Activated naive CD4-positive, alpha-beta T cell treated with anti-CD3 and anti-CD28 coated beads, Interleukin-2, amount 50 U/mL, for 72 hours (primary cell): ENCODE measurements at regions not wholly inside any gene's neighbourhood (a gene's known extent, or its start where the extent isn't known, plus 50 kb on each side); places are given as distances from the start of the nearest gene placed in this dataset.

ENCODE experiments used
- ATAC-seq, 2 donors: fragments of 150-1000 bp; cut with Tn5 transposase; 2 replicates each; pipeline ENCODE4 v1.10.0; 2021; ENCODE audit warnings: mild to moderate bottlenecking in 2 of 2, moderate library complexity in 2 of 2
- DNase-seq, 2 donors: peaks; one replicate each; pipeline ENCODE4 v3.0.0; 2021 to 2022; ENCODE audit warnings: low spot score in 2 of 2
- H3K27ac Mint-ChIP-seq, 2 donors: one replicate each; pipeline ENCODE4 v1.8.0; 2022; ENCODE audit warnings: mild to moderate bottlenecking in 2 of 2, mixed read lengths in 2 of 2
- H3K36me3 Mint-ChIP-seq, 2 donors: one replicate each; pipeline ENCODE4 v1.8.0; 2022; ENCODE audit warnings: mixed read lengths in 2 of 2
- H3K9me3 Mint-ChIP-seq, 2 donors: one replicate each; pipeline ENCODE4 v1.8.0; 2022; ENCODE audit warnings: mixed read lengths in 2 of 2

DNA sequence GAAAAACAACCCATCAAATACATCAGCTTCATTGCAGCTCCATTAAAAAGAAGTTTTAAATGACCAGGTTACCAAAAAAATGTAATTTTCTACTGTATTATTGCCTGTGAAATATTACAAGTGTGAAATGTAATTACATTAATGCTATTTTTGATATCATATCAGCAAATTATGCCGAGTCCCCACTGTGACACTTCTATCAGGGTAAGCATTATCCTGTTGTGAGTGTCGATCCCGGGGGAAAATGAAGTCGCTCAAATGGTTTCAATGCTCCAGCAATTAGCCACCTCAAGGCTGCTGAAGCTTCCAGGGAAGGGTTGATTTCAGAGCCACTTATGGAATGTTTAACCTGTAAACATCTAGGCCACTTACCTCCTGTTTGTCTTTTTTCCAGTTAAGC lies 70.4 kb downstream of the RCN1 start:
- H3K36me3 Mint-ChIP-seq, result no peaks in the 10 kb centered on the region
- peaks cover 0 to 3% of the 10 kb centered on the region in 2 donors for H3K9me3 Mint-ChIP-seq
- DNase-seq, result no peak
- no peak for ATAC-seq
- H3K27ac Mint-ChIP-seq, result no peak overlapping the region

DNA sequence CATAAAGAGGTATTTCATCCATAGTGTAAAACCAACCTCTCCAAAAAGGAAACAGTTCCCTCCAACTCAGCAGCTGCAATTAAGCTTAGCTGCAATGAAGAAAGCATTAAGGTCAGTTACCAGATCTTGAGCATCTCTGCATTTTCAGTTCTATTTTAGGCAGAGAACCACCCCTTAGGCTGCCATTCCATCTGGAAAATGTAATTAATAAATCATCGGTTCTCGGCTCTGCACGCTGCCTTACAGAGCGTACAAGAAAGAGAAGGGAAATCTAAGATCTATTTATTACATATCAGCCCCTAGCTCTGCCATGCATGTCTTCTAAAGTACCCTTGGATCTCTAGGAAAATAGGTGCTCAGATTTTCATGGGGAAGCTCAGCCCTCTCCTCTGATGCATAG lies 71.5 kb downstream of the RCN1 start:
- no peaks in the 10 kb centered on the region for H3K36me3 Mint-ChIP-seq
- DNase-seq (no peak), ATAC-seq (no peak)
- no peaks in the 10 kb centered on the region for H3K9me3 Mint-ChIP-seq
- H3K27ac Mint-ChIP-seq, result no peak overlapping the region

DNA sequence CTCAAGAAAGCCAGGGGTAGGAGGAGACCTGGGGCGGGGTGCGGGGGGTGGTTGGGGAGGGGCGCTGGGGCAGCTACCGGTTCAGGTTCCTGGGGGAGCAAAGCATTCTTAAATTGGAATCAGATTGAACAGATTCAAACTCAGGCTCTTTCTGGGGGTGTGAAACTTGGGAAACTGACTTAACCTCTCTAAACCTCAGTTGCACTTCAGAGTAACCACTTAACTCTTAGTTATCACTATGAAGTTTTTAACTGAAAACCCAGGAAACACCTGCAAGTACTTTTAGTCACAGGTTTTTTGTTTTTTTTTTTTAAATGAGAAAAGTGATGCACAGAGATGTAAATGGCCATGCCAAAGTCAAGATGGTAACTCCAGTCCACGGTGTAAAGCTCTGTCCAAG lies 72.0 kb downstream of the RCN1 start:
- Mint-ChIP-seq H3K9me3 (no peaks in the 10 kb centered on the region), H3K36me3 (no peaks in the 10 kb centered on the region), H3K27ac (no peak overlapping the region)
- DNase-seq (no peak), ATAC-seq (no peak)

DNA sequence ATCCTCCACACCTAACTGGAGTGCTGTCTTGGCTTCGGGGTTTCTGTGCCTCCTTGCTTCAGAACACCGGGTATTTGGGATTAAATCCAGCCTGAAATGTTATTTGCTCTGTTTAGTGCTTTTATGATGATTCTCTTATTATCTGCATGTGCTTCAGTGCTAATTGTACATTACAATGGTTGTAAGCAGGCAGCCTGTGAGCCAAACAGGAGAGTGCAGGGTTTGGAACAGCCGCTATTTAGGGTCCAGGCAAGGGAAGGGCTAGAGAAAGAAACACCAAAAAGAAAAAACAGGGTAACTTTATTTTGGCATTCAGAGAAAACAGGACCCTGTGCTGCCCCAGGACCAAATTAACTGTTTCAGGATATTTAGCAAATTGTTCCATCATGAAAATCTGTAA lies 72.7 kb downstream of the RCN1 start:
- no peaks in the 10 kb centered on the region for H3K36me3 Mint-ChIP-seq
- ATAC-seq, result no peak
- H3K9me3 Mint-ChIP-seq, result no peaks in the 10 kb centered on the region

DNA sequence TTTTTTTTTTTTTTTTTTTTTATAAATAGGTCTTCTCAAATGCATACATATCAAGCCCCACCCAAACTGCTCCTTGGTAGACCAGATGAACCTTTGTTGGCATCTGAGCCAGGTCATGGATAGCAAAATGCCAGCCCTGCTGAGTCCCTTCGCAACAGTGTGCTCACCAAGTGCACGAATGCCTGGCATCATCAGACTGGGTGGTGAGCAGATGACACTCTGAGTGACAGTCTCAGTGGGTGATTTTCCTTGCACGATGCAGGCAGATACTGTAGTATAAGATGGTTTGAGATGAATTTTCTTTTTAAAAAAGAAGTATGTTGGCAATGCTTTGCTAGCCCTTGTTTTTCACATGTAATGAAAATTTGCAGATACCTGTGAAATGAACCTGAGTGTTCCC lies 74.0 kb downstream of the RCN1 start:
- no peak for DNase-seq
- Mint-ChIP-seq H3K9me3 (no peaks in the 10 kb centered on the region), H3K36me3 (no peaks in the 10 kb centered on the region), H3K27ac (no peak overlapping the region)
- no peak for ATAC-seq

More for the DNA sequence above, 72.7 kb downstream of the RCN1 start:
- no peak for DNase-seq
- H3K27ac Mint-ChIP-seq, result no peak overlapping the region

DNA sequence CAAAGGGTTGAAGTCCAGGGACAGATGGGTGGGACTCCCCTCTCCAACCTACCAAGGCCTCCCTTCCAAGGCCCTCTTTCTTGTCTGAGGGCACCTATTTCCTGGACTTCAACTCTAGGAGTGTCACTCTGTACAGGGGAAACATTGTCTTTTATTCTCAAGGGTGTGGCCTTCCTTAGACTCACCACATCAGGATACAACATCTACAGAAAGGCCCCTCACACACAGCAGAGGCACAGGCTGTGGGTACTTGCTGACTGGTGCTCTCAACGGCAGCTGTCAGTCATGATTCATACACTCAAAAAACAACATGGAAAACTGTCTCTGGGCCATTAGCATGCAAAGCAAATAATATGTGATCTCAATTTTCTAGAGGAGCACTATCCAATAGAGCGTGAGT lies 78.0 kb downstream of the RCN1 start:
- no peak overlapping the region for H3K27ac Mint-ChIP-seq
- DNase-seq, result no peak
- no peak for ATAC-seq
- H3K36me3 Mint-ChIP-seq, result no peaks in the 10 kb centered on the region
- H3K9me3 Mint-ChIP-seq, result no peaks in the 10 kb centered on the region

DNA sequence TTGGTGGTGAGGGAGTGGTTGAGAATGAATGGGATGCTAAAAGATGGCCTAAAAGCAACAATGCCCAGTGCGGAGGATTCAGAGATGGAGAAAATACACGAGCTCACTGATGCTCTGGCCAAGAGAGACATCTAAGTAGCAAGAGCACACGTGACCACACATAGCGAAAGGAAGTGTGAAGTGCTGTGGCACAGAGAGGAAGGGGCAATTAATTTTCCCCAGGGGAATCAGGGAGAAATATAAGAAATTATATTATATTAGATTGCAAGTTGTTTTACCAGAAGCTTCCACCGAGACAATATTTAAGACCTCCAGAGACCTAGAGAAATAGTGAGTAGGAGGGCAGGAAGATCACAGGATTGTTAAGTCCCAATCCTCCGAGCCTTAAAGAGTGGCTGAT lies 80.6 kb downstream of the RCN1 start:
- Mint-ChIP-seq H3K36me3 (no peaks in the 10 kb centered on the region), H3K27ac (no peak overlapping the region), H3K9me3 (no peaks in the 10 kb centered on the region)
- ATAC-seq (no peak), DNase-seq (no peak)

DNA sequence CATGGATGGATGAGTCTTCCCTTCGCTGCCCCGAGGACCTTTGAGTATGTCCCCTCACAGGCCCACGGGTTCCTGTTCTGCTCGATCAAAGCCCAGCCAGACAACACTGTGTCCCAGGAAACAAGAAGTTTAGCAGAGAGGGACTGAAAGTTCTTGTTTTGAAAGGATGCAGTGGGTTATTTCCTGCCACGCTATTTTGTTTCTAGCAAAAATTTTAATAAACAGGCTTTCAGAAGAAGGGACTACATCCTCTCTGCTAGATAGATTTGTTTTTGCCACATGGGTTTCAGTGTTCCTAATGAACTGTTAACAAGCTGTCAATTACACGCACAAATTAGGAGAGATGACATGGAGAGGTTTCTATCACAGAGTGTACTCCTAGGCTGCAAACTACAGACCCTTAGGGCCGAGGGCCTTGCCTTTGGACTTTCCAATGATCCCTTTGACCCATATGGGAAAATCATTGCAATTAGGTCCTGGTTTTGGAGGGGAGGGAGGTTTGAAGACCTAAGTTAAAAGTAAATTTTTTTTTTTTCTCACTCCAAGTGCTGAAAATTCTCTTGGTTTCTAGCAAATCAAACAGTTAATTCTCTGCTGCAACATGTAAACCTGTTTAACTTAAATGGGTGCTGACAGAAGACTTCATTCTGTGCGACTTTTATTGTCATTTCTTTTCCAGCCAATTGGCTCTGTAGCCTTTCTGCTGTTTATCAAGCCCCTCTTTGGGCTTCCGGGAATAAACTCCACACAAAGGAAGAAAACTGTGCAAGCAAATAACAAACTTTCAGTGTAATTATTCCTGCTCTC lies 81.4 kb downstream of the RCN1 start:
- no peaks in the 10 kb centered on the region for H3K9me3 Mint-ChIP-seq
- ATAC-seq (no peak), DNase-seq (no peak)
- no peak overlapping the region for H3K27ac Mint-ChIP-seq
- no peaks in the 10 kb centered on the region for H3K36me3 Mint-ChIP-seq

DNA sequence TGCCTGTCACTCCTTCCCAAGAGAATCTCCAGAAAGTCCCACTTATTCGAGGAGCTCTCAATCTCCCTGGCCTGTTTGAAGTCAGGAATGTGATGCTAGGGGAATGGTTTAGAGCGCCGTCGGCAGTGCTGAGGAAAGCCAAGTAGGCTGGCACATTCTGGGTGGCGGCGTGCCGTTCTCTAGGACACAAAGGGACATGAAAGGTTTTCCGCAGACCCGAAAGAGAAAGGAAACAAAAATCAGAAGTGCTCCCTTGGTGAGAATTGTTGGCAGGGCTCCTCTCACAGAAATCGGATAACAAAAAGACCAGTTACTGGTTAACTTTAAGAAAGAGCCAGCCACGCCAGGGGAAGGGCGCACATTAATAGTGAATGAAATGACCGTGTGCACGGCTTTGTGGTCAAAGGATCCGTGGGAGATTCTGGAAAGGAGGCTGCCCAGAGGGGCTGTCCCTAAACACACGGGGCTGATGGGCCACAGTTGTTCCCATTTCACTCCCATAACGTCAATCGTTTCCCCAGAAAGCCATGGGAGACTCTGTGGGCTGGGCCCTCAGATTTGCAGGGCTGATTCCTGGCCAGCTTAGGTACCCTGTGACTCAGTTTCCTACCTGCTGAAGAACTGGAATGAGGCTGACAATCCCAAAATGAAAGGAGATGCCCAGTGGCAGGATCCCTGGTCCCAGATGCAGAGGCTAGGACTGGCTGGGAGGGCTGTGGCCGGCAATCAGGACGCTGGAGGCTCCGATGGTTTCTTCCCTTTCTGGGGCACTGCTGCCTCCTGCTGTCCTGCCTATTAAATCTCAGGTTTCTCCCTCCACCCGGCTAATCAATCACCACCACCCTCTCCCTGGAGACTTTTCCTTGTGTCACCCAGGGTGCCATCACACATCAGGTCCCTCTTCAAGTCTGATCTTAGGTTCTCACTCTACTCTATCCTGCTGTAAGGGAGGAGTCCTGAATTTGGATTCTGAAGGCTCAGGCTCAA lies 82.3 kb downstream of the RCN1 start:
- H3K27ac Mint-ChIP-seq, result no peak overlapping the region
- H3K36me3 Mint-ChIP-seq, result no peaks in the 10 kb centered on the region
- ATAC-seq (peak in 1 of 2 donors; percentile 44), DNase-seq (peak in 1 of 2 donors; percentile 11)
- no peaks in the 10 kb centered on the region for H3K9me3 Mint-ChIP-seq

DNA sequence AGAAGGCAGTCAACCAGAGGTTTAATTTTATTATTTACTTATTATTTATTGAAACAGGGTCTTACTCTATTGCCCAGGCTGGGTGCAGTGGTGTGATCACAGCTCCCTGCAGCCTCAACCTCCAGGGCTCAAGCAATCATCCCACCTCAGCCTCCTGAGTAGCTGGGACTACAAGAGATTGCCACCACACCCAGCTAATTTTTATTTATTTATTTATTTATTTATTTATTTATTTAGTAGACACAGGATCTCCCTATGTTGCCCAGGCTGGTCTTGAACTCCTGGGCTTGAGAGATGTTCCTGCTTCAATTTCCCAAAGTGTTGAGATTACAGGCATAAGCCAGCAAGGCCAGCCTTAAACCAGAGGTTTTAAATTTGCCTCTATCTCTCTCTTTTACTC lies 83.1 kb downstream of the RCN1 start:
- DNase-seq (no peak), ATAC-seq (no peak)
- H3K36me3 Mint-ChIP-seq, result no peaks in the 10 kb centered on the region
- H3K9me3 Mint-ChIP-seq, result no peaks in the 10 kb centered on the region
- H3K27ac Mint-ChIP-seq, result peak overlapping the region in 1 of 2 donors; percentile 76

DNA sequence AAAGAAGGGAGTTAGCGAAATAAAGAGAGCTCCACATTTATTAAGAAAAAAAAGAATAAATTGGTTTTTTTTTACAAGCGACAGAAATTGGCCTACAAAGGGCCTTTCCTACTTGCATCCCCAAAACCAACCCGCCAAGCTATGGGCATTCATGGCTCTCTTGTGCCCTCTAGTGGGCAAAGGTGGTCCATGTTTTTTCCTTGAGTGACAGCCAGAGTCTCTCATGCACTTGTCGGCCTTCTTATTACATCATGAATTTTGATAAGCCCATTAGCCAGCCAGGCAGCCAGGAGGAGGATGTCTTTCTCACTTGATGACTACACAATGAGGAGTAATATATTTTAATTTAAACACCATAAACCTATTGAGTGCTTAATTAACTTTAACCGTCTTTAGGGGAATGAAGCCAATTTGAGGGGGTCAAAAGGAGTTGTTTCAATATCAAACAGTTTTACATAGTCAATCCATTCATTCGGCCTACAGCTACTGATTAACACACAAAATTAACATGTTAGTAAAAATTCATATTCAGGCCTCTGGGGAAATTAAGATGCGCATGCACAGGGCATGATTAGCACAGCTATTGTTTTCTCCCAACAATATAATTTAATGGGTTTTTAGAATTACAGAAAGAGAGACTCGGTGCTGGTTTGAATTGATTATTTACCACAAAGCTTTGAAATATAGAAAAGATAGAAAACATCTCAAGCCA lies 85.5 kb downstream of the RCN1 start:
- ATAC-seq, result peak; percentile 77 to 87
- DNase-seq, result peak; percentile 66 to 87
- no peak overlapping the region for H3K27ac Mint-ChIP-seq
- H3K9me3 Mint-ChIP-seq, result no peaks in the 10 kb centered on the region
- no peaks in the 10 kb centered on the region for H3K36me3 Mint-ChIP-seq

DNA sequence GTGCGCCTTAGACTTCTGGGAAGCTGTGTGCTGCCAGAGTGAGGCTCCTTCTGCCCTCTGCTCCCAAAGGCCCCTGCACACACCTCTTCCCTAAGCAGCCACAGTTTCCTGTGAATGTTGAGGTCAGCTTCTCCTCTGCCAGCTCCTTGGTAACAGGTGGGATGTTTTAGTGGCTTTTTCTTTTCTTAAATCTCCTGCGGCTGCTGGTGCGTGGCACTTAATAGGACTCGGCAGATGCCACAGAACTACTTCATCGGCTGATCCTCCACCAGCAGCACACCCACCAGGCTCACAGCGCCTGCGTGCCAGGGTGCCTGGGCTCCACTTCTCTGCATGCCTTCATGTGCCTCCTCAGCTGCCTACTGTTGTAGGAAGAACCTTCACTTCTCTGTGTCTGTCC lies 87.8 kb downstream of the RCN1 start:
- no peak overlapping the region for H3K27ac Mint-ChIP-seq
- DNase-seq (no peak), ATAC-seq (no peak)
- H3K9me3 Mint-ChIP-seq, result no peaks in the 10 kb centered on the region
- no peaks in the 10 kb centered on the region for H3K36me3 Mint-ChIP-seq

DNA sequence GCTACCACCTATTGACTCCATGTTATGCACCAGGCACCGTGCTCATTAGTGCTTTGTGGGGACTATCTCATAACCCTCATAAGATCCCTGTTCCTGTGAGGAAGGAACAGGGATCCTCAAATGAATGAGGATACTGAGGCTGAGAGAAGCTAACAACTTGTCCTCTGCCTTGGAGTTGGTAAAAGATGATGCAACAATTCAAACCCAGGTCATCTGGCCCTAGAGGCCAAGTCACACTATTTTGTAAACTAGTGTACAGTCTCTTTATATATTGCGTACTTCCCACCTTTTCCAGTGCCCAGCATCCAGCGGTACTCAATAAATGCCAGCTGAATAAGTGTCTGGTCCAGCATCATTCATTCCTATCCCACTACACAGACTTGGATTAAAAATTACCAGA lies 92.6 kb downstream of the RCN1 start:
- no peaks in the 10 kb centered on the region for H3K36me3 Mint-ChIP-seq
- ATAC-seq, result no peak
- no peak overlapping the region for H3K27ac Mint-ChIP-seq
- H3K9me3 Mint-ChIP-seq, result no peaks in the 10 kb centered on the region
- DNase-seq, result no peak

DNA sequence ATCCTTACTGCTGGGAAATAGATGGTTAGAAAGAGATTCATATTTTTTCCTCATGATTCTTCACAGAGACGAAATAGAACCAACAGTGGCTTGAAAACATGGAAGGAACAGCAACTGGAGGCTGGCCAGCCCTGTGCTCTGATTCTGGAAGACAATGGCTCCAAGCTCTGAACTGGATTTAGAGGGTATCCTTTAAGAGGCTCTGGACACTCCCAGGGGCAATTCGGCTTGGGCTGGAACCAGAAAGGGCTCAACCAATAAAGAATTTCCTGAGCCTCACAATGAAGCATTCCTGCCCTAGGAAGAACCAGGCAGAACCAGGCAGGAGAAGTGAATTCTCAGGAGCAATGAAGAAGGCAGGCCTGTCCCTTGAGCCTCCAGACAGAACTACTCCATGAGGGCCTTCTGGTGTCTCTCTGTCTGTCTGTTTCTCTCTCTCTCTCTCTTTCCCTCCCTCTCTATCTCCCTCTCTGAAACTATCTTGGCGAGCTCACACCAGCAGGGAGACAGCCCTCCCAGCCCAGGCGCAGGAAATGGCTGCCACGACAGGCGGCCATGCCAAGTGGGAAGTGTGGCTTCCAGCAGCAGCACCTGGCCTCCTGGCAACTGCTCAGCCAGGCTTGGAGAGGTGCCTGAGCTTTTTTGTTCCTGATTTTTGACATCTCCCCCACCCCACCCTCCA lies 93.3 kb downstream of the RCN1 start:
- Mint-ChIP-seq H3K27ac (no peak overlapping the region), H3K36me3 (no peaks in the 10 kb centered on the region), H3K9me3 (no peaks in the 10 kb centered on the region)
- DNase-seq (no peak), ATAC-seq (no peak)

DNA sequence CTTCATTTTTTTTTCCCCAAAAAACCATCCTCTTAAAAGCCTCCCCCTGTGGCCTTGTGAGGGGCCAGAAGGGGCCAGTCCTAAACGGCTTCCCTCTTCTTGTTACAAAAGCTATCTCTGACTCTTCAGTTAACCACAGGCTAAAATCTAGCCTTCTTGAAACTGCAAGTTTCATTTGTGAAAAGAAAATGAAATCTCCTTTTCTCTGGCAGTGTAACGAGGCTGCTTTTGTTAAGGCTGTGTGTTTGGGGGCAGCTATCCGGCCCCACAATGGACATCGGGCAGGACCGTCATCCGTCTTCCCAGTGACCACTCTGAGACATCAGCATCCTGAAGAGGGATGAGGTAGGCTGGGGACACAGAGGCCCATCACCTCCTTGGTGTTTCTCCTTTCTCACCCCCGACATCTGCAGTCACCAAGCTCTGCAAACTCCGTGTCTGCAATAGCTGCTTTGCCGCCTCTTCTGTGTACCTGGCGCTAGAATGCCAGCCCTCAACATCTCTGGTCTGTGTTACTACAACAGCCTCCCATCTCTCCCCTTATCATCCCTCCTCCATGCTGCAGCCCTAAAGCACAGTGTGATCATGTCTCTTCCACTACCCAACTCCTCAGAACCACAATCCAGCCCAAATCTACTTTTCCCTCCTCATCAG lies 94.0 kb downstream of the RCN1 start:
- ATAC-seq, result no peak
- no peaks in the 10 kb centered on the region for H3K9me3 Mint-ChIP-seq
- no peak for DNase-seq
- H3K27ac Mint-ChIP-seq, result no peak overlapping the region
- no peaks in the 10 kb centered on the region for H3K36me3 Mint-ChIP-seq

DNA sequence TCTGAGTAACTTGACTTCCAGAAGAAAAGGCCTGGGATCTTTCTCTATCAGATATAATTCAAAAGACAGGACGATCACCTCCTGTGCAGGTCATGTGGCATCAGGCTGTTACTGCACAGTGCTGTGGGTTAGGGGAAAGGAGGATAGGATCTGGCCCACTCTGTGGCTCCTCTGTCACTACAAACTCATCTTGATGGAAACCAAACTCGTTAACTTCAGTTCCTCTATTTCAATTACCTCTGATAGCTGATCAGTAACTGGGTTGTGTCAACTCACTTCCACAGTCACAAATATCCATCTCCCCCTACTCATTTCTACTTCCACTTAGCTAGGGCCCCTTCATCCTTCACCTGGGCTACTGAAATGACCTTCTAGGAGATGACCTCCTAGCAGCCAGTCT lies 95.2 kb downstream of the RCN1 start:
- Mint-ChIP-seq H3K9me3 (no peaks in the 10 kb centered on the region), H3K27ac (no peak overlapping the region), H3K36me3 (no peaks in the 10 kb centered on the region)
- DNase-seq (no peak), ATAC-seq (no peak)
